ENCODE measurements at regions not wholly inside any gene's neighbourhood (a gene's known extent, or its start where the extent isn't known, plus 50 kb on each side); places are given as distances from the start of the nearest gene placed in this dataset.
"Not testable (repeated sequence)": the region's sequence is repeated elsewhere in the genome, so short reads cannot be mapped to it uniquely, and the experiment has no call there.

GRCh38 chr15:75121491-75121890, 80.2 kb upstream of the C15orf39 start:
- Histone ChIP-seq H3K4me1 (peaks cover 0 to 10% (median 2%) of the 10 kb centered on the region in 4 donors), H3K36me3 (no peaks in the 10 kb centered on the region), H3K27me3 (no peaks in the 10 kb centered on the region), H3K4me3 (no peak overlapping the region), H3K9me3 (no peaks in the 10 kb centered on the region), H3K27ac (no peak overlapping the region)
- TF ChIP-seq CTCF (IDR thresholded peaks at IDR 0.05) (no peak), POLR2A (IDR thresholded peaks at IDR 0.05) (no peak)
- intact Hi-C loops (cut with DNase I; ENCODE audit: low total_unique reads): no loop called here
- no peak for DNase-seq

GRCh38 chr15:75123395-75123794, 78.3 kb upstream of the C15orf39 start:
- whole genome bisulfite sequencing, 5 donors: 84 to 94% (median 91%) methylated on average over 5 of the region's 5 CpGs
- TF ChIP-seq EP300 (IDR thresholded peaks at IDR 0.05) (no peak), CTCF (IDR thresholded peaks at IDR 0.05) (no peak), POLR2A (IDR thresholded peaks at IDR 0.05) (no peak), POLR2AphosphoS5 (IDR thresholded peaks at IDR 0.05) (no peak)
- no peaks in the 10 kb centered on the region for H3K9me3 ChIP-seq
- no peak for DNase-seq
- H3K27me3 ChIP-seq: no peaks in the 10 kb centered on the region
- intact Hi-C loops (cut with DNase I; ENCODE audit: low total_unique reads): no loop called here
- no peaks in the 10 kb centered on the region for H3K36me3 ChIP-seq
- H3K27ac ChIP-seq: no peak overlapping the region
- H3K4me1 ChIP-seq: peaks cover 0 to 10% (median 2%) of the 10 kb centered on the region in 4 donors
- no peak overlapping the region for H3K4me3 ChIP-seq

GRCh38 chr15:75124278-75124677, 77.4 kb upstream of the C15orf39 start:
- DNase-seq; H3K27me3 ChIP-seq; H3K4me3 ChIP-seq; H3K9me3 ChIP-seq; intact Hi-C loops (cut with DNase I; ENCODE audit: low total_unique reads); H3K36me3 ChIP-seq: not testable (repeated sequence)
- 75 to 89% (median 84%) methylated on average over 3 of the region's 3 CpGs for WGBS, 5 donors
- Histone ChIP-seq H3K27ac (peak overlapping the region in 2 of 5 donors; percentile 34 to 63), H3K4me1 (peaks cover 0 to 10% (median 2%) of the 10 kb centered on the region in 4 donors)

- no peak for DNase-seq
- TF ChIP-seq EP300 (IDR thresholded peaks at IDR 0.05): no peak
- TF ChIP-seq POLR2AphosphoS5 (IDR thresholded peaks at IDR 0.05): no peak
- TF ChIP-seq POLR2A (IDR thresholded peaks at IDR 0.05): no peak
- TF ChIP-seq CTCF (IDR thresholded peaks at IDR 0.05): no peak
- intact Hi-C loops (cut with DNase I; ENCODE audit: low total_unique reads): no loop called here
- Histone ChIP-seq H3K9me3 (no peaks in the 10 kb centered on the region), H3K4me3 (no peak overlapping the region), H3K27ac (peak overlapping the region in 1 of 5 donors; percentile 50), H3K4me1 (peaks cover 0 to 17% (median 2%) of the 10 kb centered on the region in 4 donors), H3K27me3 (no peaks in the 10 kb centered on the region), H3K36me3 (no peaks in the 10 kb centered on the region)
- 96 to 100% (median 97%) methylated on average over 3 to 5 of the region's 5 CpGs for WGBS, 5 donors
These were observed 75.7 kb upstream of the C15orf39 start for GRCh38 chr15:75125935-75126334.

- intact Hi-C loops (cut with DNase I; ENCODE audit: low total_unique reads): no loop called here
- H3K27ac ChIP-seq: no peak overlapping the region
- H3K36me3 ChIP-seq: no peaks in the 10 kb centered on the region
- no peak overlapping the region for H3K4me3 ChIP-seq
- no peak for DNase-seq
- no peak for TF ChIP-seq EP300 (IDR thresholded peaks at IDR 0.05)
- no peak for TF ChIP-seq CTCF (IDR thresholded peaks at IDR 0.05)
- no peak for TF ChIP-seq POLR2A (IDR thresholded peaks at IDR 0.05)
- no peak for TF ChIP-seq POLR2AphosphoS5 (IDR thresholded peaks at IDR 0.05)
- H3K4me1 ChIP-seq: peaks cover 0 to 17% (median 2%) of the 10 kb centered on the region in 4 donors
- no peaks in the 10 kb centered on the region for H3K27me3 ChIP-seq
- 94 to 100% (median 96%) methylated on average over 10 of the region's 10 CpGs for WGBS, 5 donors
- H3K9me3 ChIP-seq: no peaks in the 10 kb centered on the region
These were observed 74.7 kb upstream of the C15orf39 start for GRCh38 chr15:75126864-75127580.
